NCI-H1417 (cell line): ENCODE measurements at regions not wholly inside any gene's neighbourhood (a gene's known extent, or its start where the extent isn't known, plus 50 kb on each side); places are given as distances from the start of the nearest gene placed in this dataset.
"Not testable (repeated sequence)": the region's sequence is repeated elsewhere in the genome, so short reads cannot be mapped to it uniquely, and the experiment has no call there.

Source experiments
- DNase-seq, 3 experiments: peaks; one replicate each; lab custom pipeline; 2025; lab: John Stamatoyannopoulos, UW

DNA sequence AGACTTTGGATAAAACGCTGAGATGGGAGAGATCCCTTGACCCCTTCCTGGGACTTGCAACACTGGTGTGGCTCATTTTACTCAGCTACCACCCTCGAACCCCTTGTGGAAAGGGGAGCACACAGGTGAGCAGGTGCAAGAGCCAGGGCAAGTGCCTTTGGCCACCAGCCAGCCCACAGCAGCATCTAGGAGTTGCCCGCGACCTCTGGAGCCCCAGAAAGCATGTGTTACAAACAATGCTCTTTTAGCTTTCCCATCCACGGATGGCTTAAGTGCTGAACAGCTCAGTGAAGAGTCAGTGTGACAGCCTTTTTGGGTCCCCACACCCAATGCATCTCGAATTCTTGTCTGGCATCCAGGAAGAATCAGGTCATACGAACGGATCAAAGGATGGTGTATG lies 197.8 kb downstream of the MEMO1 start:
- DNase-seq, result no peak

DNA sequence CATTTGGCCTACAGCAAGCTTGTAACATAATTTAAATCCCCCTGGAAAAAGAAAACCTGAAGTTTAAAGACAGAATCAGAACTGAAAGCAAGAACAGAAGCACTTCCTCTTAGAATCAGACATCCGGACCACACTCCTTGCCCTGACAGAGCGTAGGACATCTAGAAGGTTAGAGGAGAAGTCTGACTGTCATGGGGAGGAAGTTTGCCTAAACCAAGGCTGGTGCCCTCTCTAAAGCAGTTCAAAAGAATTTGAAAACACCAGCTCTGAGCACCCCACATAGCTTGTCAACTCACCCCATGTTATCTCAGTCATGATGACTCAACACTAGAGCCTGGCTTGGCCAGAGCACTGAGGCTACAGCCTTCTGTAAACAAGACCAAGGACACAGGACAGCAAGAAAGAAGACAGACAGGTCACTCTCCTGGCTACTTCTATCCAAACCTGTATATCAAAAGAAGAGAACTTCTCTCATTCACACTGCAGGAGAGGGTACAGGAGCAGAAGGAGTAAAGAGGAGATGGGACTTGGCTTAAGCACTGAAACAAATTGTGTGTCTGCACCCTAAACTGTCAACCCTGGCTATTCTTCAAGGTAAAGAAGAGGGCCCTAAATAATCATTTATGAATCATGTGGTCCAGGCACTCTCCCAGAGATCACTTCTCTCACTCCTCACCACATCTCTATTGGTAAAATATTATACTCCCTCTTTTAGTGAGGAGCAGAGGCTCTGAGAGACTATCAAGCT lies 198.6 kb downstream of the MEMO1 start:
- no peak for DNase-seq

DNA sequence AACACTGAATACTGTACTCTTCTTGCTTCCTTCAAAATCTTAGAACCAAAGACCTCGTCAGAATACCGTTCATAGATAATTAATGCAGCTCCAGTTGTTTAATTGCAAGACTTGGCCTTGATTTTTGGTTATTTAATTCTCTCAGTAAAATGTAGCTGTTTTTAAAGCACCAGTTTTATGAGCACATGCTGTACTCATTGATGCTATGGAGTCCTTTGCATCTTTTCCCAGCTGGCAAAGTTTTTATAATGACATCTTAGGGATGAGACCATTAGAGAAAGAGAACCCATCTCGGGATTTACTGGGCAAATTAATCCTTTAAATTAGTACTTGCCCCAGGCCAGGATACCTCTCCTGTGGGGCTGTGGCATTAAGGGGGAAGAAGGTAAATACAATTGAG lies 199.3 kb downstream of the MEMO1 start:
- DNase-seq, result no peak

DNA sequence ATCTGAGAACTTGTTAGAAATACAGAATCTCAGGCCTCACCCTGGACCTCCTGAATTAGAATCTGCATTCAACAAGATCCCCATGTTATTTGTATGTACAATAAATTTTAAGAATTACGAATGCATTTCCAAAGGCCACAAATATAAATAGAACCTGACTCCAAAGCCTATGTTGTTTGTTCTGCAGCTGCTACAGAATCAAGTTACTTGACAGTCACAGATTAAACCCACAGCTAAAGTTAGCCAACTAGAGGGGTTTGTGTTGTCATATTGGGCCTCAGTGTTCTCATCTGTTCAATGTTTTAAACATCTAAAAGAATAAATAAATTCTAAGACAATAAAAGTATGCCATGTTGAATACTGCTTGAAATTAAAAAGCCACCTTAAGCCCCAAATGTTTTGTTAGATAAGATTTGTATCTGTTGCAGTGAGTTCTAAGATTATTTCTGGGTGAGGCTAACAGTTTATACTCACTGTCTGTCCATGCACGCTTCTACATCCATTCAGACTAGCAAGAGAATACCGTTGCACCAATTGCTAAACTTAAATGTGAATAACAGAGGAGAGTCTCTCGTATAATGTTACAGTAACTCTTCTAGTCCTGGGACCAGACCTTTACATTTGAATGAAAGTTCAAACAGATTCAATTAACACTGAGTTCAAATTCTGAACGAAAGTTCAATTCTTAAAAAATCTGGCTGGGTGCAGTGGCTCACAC lies 200.4 kb downstream of the MEMO1 start:
- DNase-seq, result no peak

DNA sequence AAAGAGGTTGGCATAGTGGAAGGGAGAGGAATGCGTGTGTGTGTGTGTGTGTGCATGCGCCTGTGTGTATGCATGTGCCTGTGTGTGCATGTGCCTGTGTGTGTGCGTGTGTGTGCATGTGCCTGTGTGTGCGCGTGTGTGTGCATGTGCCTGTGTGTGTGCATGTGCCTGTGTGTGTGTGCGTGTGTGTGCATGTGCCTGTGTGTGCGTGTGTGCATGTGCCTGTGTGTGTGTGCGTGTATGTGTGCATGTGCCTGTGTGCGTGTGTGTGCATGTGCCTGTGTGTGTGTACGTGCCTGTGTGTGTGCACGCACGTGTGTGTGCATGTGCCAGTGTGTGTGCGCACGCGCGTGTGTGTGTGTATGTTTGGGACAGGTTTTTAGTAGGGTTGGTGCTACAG lies 205.1 kb downstream of the MEMO1 start:
- no peak for DNase-seq

DNA sequence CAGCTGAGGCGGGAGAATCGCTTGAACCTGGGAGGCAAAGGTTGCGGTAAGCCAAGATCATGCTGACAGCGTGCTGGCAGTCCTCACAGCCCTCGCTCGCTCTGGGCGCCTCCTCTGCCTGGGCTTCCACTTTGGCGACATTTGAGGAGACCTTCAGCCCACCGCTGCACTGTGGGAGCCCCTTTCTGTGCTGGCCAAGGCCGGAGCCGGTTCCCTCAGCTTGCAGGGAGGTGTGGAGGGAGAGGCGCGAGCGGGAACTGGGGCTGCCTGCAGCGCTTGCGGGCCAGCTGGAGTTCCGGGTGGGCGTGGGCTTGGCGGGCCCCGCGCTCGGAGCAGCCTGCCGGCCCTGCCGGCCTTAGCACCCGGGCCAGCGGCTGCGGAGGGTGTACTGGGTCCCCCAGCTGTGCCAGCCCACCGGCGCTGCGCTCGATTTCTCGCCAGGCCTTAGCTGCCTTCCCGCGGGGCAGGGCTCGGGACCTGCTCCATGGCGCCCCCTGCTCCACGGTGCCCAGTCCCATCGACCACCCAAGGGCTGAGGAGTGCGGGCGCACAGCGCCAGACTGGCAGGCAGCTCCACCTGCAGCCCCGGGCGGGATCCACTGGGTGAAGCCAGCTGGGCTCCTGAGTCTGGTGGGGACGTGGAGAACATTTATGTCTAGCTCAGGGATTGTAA lies 207.2 kb downstream of the MEMO1 start:
- DNase-seq, result not testable (repeated sequence)

DNA sequence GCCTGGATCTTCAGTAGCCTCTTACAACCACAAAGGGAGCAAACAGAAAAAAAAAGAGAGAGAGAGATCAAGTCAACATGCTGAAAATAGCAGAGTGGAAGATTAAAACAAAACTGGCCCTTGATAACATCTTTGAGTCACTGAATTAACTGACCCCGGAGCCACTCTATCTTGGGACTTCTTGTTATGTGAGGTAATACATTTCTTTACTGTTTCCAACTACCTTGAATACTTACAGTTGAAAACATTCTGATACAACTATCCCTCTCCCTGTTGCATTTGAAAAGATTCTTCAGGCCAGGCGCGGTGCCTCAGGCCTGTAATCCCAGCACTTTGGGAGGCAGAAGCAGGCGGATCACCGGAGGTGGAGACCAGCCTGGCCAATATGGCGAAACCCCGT lies 208.1 kb downstream of the MEMO1 start:
- no peak for DNase-seq

DNA sequence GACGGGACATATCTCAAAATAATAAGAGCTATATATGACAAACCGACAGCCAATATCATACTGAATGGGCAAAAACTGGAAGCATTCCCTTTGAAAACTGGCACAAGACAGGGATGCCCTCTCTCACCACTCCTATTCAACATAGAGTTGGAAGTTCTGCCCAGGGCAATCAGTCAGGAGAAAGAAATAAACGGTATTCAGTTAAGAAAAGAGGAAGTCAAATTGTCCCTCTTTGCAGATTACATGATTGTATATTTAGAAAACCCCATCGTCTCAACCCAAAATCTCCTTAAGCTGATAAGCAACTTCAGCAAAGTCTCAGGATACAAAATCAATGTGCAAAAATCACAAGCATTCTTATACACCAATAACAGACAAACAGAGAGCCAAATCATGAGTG lies 211.5 kb downstream of the MEMO1 start:
- DNase-seq, result not testable (repeated sequence)

DNA sequence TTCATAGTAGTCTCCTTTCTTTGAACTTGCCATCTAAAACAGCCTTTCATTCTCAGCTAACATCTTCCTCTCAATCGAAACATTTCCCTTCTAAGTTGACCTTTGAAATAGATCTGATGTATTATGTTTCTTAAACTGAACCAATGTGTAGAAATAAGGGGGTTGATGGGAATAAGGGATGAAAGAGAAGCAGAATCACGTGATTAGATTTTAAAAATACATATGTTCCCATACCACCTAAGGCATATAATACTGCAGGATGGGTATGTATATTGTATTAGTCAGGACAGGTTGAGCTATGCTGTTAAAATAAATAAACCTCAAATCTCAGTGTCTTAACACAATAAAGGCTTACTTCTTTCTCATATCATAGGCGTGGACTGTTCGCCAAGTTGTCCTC lies 207.5 kb upstream of the SRD5A2 start:
- no peak for DNase-seq

DNA sequence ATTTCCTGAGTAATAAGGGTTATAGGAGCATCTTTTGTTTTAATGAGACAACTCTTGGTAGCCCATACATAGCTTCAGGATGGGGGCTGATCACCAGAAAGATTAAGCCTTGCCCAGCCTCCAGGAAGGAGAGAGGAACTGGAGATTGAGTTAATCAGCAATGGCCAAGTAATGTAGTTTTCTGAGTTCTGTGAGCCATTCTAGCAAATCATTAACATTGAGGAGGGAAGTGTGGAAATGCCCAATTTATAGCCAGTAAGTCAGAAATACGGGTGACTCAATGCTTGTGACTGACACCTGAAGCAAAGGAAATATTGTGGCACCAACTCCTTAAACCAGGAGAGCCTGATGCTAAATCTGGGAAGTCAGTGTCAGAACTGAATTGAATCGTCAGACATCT lies 205.1 kb upstream of the SRD5A2 start:
- DNase-seq, result no peak

DNA sequence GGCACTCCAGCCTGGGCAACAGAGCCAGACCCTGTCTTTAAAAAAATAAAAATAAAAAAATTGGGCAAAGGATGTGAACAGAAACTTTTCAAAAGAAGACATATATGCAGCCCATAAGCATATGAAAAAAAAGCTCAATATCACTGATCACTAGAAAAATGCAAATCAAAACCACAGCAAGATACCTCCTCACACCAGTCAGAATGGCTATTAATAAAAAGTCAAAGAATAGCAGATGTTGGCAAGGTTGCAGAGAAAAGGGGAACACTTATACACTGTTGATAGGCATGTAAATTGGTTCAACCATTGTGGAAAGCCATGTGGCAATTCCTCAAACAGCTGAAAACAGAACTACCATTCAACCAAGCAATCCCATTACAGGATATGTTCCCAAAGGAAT lies 204.1 kb upstream of the SRD5A2 start:
- DNase-seq, result no peak

DNA sequence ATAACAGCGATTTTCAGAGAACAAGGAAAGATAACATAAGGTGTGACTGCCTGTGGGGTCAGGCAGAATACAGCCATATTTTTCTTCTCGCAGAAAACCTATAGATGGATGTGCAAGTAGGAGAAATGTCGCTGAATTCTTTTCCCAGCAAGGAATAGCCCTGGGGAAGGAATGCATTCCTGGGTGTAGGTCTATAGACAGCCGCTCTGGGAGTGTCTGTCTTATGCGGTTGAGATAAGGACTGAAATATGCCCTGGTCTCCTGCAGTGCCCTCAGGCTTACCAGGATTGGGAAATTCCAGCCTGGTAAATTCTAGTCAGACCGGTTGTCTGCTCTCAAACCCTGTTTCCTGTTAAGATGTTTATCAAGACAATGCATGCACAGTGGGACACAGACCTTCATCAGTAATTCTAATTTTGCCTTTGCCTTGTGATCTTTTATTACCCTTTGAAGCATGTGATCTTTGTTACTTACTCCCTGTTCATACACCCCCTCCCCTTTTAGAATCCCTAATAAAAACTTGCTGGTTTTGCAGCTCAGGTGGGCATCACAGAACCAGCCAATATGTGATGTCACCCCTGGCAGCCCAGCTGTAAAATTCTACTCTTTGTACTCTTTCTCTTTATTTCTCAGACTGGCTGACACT lies 202.8 kb upstream of the SRD5A2 start:
- DNase-seq, result not testable (repeated sequence)

DNA sequence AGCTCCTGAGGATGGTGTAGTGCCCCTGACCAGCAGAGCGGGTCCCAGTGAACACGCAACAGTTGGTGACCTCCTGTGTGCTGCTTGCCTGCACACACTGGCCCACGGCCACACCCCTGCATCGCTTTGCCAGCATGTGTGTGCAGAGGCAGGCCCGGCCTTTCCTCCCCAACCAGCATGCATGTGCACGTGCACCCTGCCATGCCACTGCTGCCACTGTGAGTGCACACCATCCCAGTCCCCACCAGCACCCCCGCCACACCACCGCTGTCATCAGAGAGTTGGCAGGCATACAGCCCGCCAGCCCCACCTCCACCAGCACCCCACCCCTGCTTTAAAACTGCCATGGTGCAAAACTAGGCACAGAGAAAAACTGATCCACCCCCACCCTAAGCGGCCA lies 197.4 kb upstream of the SRD5A2 start:
- DNase-seq, result no peak

DNA sequence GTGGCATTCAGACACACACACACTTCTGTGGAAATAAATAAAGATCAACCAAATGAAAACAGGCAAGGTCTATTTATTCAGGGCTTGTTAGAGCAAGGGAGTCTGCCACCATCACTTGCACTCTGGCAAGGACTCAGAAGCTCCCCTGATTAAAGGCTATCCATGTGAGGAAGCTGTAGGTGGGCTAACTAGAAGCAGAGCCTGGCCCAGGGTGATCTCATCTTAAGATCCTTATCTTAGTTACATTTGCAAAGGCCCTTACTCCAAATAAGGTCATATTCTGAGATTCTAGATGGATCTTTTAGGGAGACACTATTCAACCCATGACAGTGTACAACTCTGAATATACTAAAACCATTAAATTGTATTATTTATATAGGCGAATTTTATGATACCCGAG lies 190.0 kb upstream of the SRD5A2 start:
- DNase-seq, result no peak

DNA sequence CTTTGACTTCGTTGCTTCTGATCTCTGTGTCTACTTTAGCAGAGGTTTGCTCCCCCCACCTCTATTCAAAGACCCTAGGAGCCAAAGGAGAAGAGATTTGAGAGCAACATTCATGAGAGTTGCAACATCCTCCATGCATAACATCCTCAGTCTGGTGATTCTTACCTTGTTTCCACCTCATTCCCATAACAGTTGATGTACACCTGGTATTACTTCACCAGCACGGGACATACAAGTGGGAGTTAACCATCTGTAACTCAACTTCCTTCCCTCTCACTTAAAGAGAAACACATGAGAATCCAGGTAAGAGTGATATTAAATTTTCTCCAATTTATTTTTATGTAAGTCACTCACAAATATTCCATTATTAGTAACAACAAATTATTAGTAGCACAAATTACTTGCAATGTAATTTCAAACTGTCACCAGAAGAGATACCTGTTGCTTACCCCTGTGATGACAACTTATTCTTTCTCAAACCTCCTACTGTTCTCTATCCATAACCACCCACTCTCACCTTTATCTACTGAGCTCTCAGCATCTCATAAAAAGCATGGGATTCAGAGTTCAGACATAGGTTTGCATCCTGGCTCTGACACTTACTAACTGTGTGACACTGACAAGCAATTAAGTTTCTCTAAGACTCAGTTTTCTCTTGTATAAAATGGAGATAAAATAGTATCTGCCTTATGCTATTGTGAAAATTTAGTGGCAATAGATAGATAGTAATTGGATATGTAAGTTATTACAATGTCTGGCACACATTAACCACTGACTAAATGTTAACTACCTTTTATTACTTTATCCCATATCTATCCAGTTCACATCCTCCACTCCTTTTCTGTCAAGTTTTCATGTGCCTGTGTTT lies 184.6 kb upstream of the SRD5A2 start:
- no peak for DNase-seq

DNA sequence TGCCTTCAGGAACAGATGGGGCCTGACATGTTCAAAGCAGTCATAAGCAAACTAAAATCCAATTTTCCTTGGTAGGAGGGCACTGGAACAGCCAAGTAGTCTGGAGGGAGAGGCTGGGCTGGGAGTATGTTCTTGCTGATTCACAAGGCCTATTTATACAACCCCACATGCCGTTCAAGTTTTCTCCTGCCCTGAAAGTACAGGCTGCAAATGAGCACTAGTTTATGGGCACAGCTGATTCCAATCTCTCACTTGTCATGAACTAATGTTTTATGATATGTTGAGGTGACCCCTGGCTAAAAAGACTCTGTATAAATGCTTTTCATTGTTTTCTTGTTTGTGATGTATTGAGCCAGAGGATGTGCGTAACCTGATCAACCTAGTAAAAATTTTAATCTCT lies 183.4 kb upstream of the SRD5A2 start:
- no peak for DNase-seq

DNA sequence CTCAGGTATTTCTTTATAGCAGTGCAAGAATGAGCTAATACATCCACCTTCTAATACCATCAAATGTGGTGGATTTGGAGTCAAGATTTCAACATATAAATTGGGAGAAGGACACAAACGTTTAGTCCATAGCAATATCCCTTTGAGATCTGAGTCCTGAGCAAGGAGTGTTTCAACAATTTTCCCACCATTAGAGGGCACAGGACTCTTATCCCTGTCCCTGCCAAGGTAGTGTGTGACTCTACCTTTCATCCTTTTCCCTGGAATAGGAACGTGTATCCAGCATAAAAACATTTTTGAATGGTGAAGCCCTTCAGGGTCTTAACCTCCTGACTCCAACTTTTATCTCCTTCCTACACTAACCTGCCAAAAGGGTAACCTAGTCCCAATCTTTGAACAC lies 181.3 kb upstream of the SRD5A2 start:
- no peak for DNase-seq

DNA sequence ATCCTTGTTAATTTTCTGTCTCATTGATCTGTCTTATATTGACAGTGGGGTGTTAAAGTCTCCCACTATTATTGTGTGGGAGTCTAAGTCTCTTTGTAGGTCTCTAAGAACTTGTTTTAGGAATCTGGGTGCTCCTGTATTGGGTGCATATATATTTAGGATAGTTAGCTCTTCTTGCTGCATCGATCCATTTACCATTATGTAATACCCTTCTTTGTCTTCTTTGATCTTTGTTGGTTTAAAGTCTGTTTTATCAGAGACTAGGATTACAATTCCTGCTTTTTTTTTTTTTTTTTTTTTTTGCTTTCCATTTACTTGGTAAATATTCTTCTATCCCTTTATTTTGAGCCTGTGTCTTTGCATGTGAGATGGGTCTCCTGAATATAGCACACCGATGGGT lies 176.6 kb upstream of the SRD5A2 start:
- not testable (repeated sequence) for DNase-seq

DNA sequence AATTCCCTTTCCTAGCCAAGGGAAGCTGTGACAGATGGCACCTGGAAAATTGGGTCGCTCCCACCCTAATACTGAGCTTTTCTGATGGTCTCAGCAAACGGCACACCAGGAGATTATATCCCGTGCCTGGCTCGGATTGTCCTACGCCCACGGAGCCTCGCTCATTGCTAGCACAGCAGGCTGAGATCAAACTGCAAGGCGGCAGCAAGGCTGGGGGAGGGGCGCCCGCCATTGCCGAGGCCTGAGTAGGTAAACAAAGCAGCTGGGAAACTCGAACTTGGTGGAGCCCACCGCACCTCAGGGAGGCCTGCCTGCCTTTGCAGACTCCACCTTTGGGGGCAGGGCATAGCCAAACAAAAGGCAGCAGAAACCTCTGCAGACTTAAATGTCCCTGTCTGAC lies 168.0 kb upstream of the SRD5A2 start:
- DNase-seq, result not testable (repeated sequence)

DNA sequence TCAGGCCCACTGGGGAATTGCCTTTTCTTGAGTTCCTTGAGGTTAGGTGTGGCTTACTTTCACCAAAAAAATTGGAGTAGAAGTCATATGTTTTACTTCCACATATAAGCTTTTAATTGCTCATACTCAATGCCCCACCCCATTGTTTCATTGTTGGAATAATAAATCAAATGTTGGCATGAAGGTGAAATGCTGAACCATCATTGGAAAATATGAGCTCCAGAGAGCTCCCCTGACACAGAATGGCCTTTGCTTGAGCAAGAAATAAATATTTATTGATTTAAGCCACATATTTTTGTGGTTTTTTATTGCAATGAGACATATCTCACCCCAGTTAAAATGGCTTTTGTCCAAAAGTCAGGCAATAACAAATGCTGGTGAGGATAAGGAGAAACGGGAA lies 167.3 kb upstream of the SRD5A2 start:
- no peak for DNase-seq

DNA sequence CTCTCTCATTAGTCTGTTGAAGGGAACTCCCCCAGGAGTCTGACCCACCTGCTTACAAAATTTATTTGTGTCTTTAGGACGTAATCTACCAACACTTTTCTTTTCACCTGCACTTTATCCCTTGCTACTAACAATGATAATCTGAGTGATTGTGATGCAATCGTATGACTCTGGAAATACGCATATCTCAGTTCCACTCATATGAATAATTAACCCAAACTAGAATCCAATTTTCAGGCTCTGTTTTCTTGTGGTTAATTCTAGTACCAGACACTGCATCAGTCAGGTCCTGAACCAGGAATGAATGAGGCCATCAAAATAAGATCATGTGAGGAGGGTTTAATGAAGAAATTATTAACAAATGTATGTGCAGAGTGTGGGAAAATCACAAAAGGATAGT lies 158.4 kb upstream of the SRD5A2 start:
- no peak for DNase-seq
